ENCODE measurements at regions not wholly inside any gene's neighbourhood (a gene's known extent, or its start where the extent isn't known, plus 50 kb on each side); places are given as distances from the start of the nearest gene placed in this dataset.

DNA sequence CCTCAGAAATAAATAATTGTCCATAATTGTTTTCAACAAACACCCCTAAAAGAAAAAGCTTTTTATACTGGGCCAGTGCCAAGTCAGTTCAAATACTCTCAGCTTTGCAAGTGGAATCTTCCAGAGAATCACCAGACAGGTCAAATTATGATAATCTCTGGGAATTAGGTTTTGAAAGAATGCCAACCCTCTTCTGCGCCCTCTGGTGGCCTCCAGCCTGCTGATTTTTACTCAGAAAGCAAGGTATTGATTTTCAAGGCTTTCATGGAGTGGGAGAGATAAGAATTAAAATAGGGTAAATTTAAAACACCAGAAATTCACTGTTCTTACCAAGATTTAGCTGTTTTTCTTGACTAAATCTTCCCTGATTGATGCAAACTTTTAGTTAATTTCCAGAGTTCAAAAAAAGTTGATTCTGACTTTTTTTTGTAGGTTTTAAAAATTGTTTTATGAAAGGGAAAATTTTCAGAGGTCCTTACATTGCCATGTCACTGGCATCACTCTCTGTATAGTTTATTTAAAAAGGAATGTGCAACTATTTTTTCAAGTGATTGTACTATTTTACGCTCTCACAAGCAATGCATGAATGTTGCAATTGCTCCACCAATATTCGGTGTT is 282.9 kb upstream of the TNP1 start:
- ATAC-seq (no peak), DNase-seq (peak in 1 of 2 donors; percentile 44)
- intact Hi-C loops (cut with DNase I, micrococcal nuclease), result no loop called here

DNA sequence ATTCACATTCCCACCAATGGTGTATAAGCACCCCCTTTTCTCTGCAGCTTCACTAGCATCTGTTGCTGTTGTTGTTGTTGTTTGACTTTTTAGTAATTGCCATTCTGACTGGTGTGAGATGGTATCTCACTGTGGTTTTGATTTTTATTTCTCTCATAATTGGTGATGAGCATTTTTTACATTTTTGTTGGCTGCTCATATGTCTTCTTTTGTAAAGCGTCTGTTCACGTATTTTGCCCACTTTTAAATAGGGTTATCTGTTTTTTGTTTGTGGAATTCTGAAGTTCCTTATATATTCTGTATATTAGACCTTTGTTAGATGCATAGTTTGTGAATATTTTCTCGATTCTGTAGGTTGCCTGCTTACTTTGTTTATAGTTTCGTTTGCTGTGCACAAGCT is 278.4 kb upstream of the TNP1 start:
- intact Hi-C loops (cut with DNase I, micrococcal nuclease), result no loop called here
- no peak for DNase-seq
- ATAC-seq, result no peak

DNA sequence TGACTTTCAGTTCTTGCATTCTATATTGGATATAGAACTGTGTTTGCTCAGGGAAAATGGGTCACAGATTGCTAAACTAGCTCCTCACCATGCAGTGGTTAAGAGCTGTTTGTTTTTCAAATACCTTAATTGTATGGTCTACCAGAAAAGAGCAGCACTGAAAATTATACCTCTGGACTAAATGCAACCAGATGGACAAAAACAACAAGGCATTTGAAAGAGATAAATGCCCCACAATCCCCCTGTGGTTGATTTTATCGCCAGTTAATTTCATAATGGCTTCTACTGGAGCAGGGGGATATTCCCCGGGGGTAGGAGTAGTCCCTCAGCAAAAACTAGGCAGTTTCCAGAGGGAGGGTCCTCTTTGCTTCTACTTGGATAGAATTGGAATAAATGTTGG is 267.9 kb upstream of the TNP1 start:
- no peak for ATAC-seq
- intact Hi-C loops (cut with DNase I, micrococcal nuclease), result no loop called here
- DNase-seq, result no peak

- intact Hi-C loops (cut with DNase I, micrococcal nuclease), result no loop called here
- ATAC-seq, result no peak
- no peak for DNase-seq
Measured at GRCh38 chr2:217125014-217125413, 265.1 kb upstream of the TNP1 start.

DNA sequence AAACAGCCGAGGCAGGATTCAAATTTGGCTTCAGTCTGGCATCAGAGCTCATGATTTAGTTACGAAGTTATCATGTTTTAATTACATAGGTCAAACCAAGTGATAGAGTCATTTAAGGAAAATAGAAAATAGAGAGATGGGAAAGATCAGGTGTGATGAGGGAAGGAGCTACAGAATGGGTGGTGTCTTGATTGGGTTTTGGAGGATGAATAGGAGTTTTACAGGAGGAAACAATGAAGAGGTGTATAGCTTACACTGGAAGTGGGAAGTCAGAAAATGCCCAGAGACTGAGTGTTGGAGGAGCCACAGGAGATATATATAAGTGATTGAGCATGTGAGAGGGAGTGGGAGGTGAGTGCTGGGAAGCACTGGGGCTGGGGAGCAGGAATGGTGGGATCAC is 264.2 kb upstream of the TNP1 start:
- intact Hi-C loops (cut with DNase I, micrococcal nuclease), result no loop called here
- no peak for DNase-seq
- ATAC-seq, result no peak

DNA sequence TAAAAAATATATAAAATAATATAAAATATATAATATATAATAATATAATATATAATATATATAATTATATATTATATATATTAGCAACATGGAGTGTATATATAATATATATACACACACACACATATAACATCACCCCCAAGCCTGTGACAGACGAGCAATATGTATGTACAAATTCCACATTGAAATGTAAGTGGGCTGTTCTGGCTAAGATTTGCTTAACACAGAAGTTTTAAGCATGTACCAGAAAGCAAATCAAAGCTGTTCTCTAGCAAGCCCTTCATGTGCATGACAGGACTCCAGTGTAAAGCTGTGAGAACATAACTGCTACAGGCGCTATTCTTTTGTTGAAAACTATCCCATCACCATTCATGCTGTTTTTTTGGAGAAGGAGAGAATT is 261.7 kb upstream of the TNP1 start:
- no peak for DNase-seq
- no peak for ATAC-seq
- intact Hi-C loops (cut with DNase I, micrococcal nuclease), result no loop called here

DNA sequence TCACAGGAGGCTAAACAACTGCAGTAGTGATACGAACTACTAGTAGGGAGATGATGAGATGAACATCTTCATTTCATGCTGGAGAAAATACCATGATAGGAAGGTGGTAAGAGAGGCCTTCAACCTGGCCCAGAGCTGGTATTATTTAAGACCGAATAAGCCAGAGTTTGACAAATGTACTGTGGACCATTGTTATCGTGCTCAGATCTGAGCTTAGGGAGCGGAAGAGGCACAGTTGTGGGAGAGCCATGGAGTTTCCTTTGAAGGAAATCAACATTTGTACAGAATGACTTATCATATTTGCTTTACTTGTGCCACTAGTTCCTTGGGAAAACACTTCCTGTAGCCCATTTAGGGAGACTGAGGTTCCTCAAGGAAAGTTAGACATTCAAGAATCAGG is 260.6 kb upstream of the TNP1 start:
- no peak for DNase-seq
- no peak for ATAC-seq
- intact Hi-C loops (cut with DNase I, micrococcal nuclease), result no loop called here

GRCh38 chr2:217118559-217119284 is 258.9 kb upstream of the TNP1 start:
- ATAC-seq, result no peak
- intact Hi-C loops (cut with DNase I, micrococcal nuclease), result no loop called here
- DNase-seq, result no peak

GRCh38 chr2:217117523-217117922 is 257.7 kb upstream of the TNP1 start:
- intact Hi-C loops (cut with DNase I, micrococcal nuclease), result no loop called here
- no peak for ATAC-seq
- no peak for DNase-seq

- DNase-seq (no peak), ATAC-seq (no peak)
- intact Hi-C loops (cut with DNase I, micrococcal nuclease), result no loop called here
Measured at GRCh38 chr2:217116610-217117009, 256.7 kb upstream of the TNP1 start.

GRCh38 chr2:217114117-217114516 is 254.3 kb upstream of the TNP1 start:
- no peak for ATAC-seq
- intact Hi-C loops (cut with DNase I, micrococcal nuclease), result no loop called here
- no peak for DNase-seq

GRCh38 chr2:217113491-217113890 is 253.6 kb upstream of the TNP1 start:
- no peak for ATAC-seq
- intact Hi-C loops (cut with DNase I, micrococcal nuclease), result no loop called here
- DNase-seq, result no peak

- ATAC-seq (no peak), DNase-seq (no peak)
- intact Hi-C loops (cut with DNase I, micrococcal nuclease), result no loop called here
Measured at GRCh38 chr2:217110550-217110949, 250.7 kb upstream of the TNP1 start.

- DNase-seq (no peak), ATAC-seq (no peak)
- intact Hi-C loops (cut with DNase I, micrococcal nuclease), result no loop called here
Measured at GRCh38 chr2:217108575-217109027, 248.7 kb upstream of the TNP1 start.

GRCh38 chr2:217108086-217108485 is 248.2 kb upstream of the TNP1 start:
- intact Hi-C loops (cut with DNase I, micrococcal nuclease), result no loop called here
- DNase-seq (no peak), ATAC-seq (no peak)

DNA sequence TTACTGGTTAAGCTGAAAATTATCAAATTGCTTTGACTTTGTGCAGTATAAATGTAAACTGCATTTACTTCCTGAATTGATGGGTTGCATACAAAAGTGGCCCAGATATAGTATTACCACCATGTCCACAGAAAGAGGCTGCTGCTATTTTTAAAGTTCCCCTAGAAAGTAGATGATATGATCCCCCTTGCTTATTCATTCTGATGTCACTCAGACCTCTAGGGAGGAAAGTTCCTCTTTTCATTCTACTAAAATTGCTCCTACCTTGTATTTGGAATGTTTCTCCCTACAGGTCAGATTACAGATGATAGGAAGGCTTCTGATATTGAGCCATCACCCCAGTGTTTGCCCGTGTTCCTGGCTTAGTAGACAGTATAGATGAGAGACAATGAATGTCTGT is 247.6 kb upstream of the TNP1 start:
- ATAC-seq (no peak), DNase-seq (no peak)
- intact Hi-C loops (cut with DNase I, micrococcal nuclease), result no loop called here

- ATAC-seq (no peak), DNase-seq (no peak)
- intact Hi-C loops (cut with DNase I, micrococcal nuclease), result no loop called here
Measured at GRCh38 chr2:217106650-217107014, 246.8 kb upstream of the TNP1 start.

DNA sequence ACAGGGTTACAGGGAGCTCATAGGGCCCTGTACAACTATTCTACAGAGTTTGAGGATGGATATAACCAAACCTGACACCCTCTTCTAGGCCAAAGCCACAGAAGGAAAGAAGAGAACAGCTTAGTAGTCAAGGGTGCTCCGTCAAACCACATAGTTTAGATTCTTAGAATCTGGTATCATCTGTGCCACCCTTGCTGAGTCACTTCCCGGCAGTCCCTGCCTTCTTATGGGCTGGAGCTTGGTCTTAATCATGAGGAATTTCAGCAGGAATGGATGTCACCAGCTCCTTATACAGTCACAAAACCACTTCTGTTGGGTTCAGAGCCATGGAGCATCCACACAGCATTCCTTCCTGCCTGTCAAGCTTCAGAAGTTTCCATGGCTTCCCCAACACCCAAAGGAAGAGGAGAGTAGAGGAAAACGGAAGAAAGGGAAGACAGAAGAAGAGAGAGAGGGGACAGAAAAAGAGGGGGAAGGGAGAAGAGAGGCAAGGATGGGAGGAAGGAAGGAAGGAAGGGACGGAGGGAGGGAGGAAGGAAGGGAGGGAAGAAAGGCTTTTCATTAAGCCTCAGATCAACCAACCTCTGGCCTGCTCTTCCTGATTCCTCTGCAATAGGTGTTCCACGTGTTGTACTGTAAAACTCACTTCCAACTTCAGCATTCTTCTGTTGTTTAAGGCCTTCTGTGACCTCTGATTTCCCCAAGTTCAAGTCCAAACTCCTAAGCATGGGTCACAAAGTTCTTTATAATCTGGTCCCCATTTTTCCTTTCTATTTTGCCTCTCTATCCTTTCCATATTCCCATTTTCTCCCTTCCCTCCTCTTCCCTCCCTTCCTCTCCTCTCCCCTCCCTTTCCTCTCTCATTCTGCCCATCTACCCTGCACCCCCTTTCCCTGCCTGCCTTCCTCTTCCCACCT is 246.1 kb upstream of the TNP1 start:
- ATAC-seq (no peak), DNase-seq (no peak)
- intact Hi-C loops (cut with DNase I, micrococcal nuclease), result no loop called here

DNA sequence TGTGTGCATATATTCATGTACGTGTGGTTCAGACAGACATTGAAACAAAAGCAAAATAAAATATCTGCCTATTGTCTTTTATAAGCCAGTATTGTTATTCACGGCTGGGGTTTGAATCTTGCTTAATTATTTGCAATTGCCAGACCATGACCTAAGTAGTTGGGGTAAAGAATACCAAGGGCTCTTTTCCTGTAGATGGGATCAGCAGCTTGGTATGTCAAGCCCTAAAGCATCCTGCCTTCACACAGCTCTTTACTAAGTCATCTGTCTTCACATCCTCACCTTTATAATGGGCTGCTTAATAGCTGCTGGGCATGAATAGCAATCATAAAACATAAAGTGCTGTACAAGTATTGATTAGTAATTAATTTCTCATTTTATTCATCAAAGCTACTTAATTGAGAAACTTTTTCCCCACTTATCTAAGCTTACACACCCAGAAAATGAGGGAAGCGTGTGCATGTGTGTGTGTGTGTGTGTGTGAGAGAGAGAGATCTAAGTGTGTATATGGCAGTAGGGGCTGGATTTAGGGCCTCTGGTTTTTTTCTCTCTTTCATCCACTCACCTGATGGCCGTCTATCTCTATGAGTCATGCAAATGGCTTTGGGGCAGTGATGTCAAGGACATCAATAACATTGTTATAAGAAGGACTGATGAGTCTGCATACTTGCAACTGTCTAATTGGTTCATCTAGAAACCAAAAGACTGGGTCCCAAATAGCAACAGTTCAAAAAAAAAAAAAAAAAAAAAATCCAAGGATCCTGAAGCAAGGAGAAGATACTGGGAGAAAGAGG is 244.1 kb upstream of the TNP1 start:
- ATAC-seq, result no peak
- DNase-seq, result no peak
- intact Hi-C loops (cut with DNase I, micrococcal nuclease), result no loop called here

Data from left colon (tissue), 2 donors.